HG02852 (cell line): ENCODE measurements at regions not wholly inside any gene's neighbourhood (a gene's known extent, or its start where the extent isn't known, plus 50 kb on each side); places are given as distances from the start of the nearest gene placed in this dataset.
"Not testable (repeated sequence)": the region's sequence is repeated elsewhere in the genome, so short reads cannot be mapped to it uniquely, and the experiment has no call there.

Experiments
- ATAC-seq: cut with Tn5 transposase; IDR thresholded peaks from one replicate; pipeline ENCODE4 v1.9.1; 2021; ENCODE audit warnings: mild to moderate bottlenecking, moderate library complexity; ENCODE audit not compliant: unreplicated experiment

DNA sequence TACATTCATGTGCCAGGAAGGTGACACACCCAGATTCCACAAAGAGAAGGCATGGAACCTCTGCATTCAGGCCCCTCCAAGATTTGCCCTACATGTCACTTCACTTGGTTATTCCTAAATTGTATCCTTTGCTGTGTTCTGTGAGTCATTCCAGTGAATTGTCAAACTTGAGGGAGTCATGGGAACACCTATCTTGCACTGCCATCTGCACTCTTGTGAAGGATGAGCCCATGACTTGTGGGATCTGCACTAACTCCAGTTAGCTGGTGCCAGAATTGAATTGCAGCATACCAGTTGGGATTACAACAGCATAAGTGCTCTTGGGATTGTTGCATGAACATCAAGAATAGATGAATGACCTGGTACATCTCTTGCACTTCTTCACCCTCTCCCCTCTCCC lies 1288.0 kb upstream of the ZEB2 start:
- ATAC-seq = no peak

DNA sequence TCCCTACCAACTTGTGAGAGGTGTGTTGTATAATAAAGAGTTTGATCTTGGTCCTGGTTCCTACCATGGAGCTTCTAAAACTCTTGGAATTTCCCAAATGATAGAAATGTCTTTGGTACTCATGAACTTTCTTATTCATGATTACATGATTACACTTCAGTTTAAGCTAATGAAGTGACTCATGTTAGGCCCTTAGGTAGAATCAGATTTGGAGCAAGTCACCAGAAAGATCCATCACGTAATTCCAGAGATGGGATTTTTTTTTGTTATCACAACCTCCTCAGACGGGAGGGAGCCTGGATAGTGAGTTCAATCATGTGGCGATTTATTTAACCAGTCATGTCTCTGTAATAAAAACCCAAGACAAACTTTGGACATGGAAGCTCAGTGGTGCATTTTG lies 1287.6 kb upstream of the ZEB2 start:
- ATAC-seq = no peak

DNA sequence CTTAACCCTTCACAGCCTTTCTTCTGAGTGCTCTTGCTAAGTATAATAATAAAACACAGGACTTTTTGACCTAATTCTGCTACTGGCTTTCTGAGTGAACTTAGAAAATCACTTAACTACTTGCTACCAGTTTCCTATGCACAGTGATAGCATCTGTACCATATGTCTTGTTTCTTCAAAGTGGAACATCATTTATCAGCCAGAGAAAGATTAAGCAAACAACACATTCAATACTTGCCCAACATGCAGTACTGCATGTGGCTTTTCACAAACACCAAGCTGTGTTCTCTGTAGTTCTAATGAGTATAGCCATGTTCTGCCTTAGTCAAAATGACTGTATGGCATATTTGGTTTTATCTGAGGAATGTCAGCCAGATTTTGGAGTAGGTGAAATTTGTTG lies 1286.6 kb upstream of the ZEB2 start:
- no peak for ATAC-seq

DNA sequence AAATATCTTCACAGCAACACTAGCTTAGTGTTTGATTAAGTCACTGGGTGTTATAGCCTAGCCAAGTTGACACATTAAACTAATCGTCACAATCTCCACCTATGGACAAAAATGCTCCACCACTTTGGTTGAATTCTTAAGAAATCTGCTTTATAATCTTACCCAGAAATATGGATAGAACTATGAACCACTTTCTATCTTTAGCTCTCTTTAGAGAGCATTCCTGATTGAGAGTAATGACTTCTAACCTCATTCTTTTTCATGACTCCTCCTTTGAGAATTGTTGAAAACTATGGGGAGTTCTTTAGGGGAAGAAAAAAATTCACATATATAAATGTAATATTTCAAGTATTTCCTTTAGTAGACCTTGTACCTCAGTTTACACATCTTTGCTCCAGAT lies 1282.2 kb upstream of the ZEB2 start:
- ATAC-seq = no peak

DNA sequence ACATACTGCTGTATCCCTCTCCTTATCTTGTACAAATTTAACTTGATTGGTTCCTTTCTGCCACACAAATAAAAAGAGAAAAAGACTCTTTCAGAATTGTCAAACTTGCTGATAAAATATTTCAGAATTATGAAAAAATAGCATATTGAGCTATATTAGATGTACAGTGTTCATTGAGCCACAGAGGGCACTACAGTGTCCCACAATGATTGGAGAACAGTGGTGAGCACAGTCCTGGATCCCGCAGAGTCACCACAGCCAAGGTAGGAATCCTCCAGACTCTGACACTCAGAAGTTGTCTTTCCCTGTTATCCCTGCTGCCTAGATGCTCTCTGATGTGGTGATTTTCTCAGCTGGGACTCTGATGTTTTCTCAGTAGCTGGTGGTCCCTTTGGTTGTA lies 1281.3 kb upstream of the ZEB2 start:
- ATAC-seq = no peak

DNA sequence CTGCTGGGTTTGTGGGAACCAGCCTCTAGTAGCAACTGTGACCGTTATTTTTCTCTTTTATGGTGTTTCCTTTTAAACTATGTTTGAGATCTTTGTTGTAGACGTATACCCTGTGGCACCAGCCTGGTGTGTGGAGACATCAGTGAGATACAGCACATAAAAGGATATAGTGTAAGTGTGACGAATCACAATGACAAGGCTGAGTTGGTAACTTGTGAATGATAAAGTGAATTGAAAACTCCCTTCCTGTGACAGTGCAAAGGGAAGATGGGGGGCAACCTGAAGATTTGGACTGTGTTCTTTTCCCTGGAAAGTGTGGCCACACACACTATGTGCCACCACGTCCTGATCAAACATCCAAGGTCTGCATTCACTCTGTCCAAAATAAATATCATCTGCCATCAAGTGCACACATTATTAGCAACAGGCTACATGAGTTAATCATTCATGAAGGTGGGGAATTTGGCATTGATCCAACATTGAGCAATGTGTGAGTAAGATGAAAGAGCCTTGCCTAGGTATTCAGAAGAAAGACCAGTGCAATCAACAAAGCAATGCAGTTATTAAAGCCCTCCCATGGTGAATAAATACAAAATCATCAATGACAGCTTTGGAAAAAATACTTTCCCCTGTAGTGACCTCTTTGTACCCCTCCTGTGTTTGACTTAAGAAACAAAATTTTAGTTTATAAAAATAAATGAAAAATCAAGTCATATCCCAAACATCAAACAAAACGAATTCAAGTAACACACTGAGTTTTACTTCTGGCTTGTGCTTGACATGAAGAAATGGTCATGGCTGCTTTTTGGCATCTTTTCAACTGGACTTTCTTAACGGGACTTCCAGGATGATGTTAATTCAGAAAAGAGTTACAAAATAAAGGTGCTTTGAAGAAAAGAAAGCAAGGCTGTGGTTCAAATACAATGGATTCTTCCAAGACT lies 1280.5 kb upstream of the ZEB2 start:
- ATAC-seq = no peak

DNA sequence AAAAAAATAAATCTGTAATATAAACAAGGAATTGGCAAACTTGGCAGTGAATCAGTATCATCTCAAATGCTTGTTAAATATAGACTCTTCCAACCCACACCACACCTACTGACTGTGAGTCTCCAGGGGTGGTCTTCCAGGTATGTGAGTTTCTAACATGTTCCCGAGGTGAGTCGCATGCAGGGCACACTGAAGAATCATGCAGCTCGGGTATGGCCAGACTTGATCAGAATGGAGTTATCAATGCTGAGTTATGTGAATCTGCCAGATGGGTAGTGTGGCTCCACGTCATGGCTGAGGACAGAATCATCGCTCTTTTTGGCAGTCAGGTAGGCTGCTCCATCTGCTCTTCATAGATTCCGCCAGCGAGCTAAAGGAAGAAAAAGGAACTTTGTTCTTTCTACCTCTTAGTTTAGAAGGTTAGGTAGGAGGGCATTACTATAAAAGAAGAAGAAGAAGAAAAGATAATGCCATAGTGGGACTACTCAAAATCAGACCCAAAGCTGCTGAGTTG lies 1279.7 kb upstream of the ZEB2 start:
- no peak for ATAC-seq

DNA sequence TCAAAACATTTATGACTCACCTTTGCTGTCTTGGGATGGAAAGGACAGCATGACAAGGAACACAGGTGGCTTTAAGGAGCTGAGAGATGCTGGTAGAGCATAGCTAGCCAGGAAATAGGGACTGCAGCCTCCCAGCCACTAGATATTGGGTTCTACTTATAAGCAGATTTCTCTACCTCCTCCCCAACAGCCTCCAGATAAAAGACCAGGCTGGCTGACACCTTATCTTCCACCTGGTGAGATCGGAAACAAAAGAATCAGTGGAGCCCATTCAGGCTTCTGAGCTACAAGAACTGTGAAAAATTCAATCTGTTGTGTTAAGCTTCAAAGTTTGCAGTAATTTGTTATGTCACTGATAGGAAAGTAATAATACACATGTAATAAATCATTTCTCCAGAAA lies 1278.5 kb upstream of the ZEB2 start:
- no peak for ATAC-seq

DNA sequence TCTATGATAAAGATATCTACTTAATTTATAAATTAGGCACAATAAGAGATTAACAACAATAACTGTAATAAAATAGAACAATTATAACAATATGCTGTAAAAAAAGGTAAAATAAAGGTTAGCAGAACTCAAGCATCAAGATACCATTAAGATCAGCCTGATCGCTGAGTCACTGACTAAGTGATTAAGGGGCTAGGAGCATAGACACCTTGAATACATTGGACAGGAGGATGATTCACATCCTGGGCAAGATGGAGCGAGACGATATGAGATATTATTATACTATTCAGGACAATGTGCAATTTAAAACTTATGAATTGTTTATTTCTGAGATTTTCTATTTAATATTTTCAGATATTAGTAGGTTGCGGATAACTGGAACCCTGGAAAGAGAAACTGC lies 1277.8 kb upstream of the ZEB2 start:
- ATAC-seq = no peak

DNA sequence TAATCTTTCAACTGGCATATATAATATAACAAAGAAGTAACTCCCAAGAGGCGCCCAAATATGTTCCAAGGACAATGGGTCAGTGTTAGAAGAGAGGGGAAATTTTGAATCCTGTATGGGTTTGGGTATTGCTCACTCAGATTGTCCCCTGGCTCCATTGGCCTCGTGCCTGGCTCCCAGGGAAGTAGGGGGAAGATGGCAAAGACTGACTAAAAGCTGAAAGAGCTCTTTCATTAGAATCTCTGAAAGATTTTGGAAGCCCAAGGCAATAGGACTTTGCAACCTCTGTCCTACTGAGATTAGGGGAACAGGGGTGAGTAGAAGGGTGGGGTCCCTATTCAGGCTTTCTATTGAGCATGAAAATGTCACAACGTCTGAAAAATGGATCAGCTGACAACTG lies 1272.8 kb upstream of the ZEB2 start:
- ATAC-seq = no peak

DNA sequence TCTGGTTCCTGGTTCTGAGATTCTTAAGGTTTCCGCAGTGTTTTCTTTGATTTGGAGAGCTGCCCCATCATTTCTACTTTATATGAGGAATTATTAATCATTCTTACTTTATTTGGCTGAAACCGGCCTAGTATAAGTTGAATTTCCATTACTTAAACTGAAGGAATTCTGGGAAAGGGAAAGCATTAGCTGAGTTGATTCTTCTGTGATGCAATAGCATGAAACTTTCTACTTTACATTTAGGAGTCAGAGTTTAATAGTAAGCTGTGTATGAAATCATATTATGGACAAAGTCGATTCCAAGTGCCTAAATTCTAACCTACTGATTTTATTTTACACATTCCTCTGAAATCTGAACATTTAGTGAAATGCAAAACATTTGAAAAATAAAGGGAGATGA lies 1269.7 kb upstream of the ZEB2 start:
- ATAC-seq = no peak

DNA sequence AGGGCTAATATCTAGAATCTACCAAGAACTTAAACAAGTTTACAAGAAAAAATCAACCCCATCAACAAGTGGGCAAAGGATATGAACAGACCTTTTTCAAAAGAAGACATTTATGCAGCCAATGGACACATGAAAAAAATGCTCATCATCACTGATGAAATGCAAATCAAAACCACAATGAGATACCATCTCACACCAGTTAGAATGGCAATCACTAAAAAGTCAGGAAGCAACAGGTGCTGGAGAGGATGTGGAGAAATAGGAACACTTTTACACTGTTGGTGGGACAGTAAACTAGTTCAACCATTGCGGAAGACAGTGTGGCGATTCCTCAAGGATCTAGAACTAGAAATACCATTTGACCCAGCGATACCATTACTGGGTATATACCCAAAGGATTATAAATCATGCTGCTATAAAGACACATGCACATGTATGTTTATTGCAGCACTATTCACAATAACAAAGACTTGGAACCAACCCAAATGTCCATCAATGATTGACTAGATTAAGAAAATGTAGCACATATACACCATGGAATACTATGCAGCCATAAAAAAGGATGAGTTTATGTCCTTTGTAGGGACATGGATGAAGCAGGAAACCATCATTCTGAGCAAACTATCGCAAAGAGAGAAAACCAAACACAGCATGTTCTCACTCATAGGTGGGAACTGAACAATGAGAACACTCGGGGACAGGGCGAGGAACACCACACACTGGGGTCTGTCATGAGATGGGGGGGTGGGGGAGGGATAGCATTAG lies 1267.9 kb upstream of the ZEB2 start:
- ATAC-seq = not testable (repeated sequence)

DNA sequence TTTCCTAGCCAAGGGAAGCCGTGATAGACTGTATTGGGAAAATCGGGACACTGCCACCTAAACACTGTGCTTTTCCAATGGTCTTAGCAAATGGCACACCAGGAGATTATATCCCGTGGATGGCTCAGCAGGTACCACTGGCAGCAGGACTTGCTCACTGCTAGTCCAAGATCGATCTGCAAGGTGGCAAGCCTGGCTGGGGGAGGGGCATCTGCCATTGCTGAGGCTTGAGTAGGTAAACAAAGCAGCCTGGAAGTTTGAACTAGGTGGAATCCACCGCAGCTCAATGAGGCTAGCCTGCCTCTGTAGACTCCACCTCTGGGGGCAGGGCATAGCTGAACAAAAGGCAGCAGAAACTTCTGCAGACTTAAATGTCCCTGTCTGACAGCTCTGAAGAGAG lies 1262.7 kb upstream of the ZEB2 start:
- ATAC-seq = not testable (repeated sequence)

DNA sequence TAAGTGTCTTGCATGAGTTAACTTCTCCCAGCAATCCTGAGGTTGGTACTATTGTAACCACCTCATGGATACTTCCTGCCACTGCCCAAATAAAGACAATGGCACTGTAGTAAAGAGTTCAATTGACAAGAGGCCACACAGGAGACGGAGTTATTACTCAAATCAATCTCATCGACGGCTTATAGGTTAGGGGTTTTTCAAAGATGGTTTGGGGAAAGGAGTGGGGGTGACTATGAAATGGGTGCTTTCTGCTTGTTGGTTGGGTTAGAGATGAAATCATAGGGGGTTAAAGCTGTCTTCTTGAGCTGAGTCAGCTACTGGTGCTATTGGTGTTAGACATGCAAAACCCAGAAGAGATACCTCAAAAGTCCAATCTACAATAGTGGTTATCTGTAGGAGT lies 1258.0 kb upstream of the ZEB2 start:
- ATAC-seq = peak; percentile 71

DNA sequence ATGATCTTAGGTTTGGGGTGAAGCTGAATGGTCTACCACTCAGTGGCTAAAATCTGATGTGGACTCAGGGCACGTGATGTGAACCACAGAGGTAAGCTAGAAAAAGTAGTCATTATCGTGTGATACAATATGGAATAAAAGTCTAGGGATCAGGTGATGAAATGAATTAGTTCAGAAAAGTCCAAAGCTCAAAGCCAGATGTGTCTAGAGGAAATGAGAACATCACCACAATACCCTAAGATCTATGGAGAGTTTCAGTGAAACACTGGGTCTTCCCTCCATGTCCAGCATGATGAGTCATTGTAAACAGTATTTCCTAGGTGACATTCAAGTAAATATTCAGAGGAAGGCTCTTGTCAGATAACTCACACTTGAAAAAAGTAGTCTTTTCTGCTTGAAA lies 1257.4 kb upstream of the ZEB2 start:
- no peak for ATAC-seq

DNA sequence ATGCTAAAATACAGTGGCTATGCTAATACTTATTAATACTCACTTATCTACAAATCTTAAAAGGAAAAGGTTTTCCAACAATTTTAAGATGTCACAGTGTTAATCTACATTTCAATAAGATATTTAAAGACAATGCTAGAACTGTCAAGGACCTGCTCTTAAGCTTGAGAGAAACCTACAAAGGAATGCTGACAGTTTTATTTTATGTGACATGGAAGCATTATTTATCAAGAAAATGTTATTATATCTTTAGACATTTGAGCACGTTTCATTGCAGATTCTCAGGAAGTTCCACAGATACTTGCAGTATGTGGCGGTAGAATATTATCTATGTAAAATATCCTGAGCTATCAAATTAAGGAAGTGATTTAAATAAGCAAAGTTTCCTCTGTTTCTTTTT lies 1255.7 kb upstream of the ZEB2 start:
- no peak for ATAC-seq

DNA sequence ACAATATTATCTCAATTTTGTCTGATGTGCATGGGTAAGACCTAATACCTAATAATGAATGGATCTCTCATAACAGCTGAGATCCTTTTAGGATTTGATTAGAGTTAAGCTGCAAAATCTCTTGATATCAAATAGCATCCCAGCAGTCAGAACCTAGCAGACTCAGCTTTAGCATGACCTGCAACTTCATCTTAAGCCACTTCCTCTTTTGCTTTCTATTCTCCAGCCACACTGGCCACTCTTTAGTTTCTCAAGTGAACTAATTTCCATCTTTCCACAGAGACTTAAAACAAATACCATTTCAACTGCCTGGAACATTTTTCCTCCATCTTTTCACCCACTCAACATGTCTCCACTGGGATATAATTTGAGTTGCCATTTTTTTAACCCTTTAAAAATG lies 1251.6 kb upstream of the ZEB2 start:
- ATAC-seq = peak; percentile 98

DNA sequence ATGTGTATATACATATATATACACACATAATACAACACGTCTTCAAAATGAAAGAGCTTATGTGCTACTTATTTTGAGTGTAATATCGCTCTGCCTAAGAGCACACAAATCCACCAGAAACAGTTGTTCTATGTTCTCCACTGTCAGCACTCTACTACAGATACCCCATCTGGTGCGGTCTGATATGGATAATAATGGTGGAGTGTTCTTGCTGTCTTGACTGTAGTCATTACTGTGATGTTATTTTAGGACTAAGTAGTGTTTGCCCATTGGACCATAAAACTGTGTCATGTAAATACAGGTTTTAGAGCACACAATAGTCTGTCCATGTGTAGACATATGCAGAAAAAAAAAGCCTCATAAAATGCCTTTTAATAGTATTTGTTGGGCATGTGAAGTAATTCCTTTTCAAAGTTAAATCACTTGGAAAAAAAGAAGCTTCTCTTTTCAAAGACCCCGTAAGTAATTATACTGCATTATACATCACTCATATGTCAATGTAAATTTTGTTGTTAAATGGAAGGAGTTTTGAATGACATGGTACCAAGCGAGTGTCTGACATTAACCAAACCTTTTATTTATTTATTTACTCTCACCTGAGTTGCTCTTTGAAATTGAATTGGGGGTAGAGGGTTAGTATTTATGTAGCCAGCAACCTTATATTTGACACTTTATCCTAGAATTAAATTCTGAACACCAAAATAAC lies 1249.2 kb upstream of the ZEB2 start:
- ATAC-seq = no peak

DNA sequence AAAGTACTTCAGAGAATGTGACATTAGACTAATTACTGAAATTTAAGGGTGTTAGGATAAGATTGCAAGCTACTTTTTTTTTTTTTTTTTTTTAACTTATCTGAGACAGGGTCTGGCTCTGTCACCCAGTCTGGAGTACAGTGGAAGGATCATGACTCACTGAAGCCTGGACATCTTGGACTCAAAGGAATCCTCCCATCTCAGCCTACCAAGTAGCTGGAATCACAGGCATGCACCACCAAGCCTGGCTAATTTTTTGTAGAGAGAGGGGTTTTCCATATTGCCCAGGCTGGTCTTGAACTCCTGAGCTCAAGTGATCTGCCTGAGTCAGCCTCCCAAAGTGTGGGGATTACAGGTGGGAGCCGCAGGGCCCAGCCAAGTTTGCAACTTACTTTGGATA lies 1246.0 kb upstream of the ZEB2 start:
- ATAC-seq = no peak

DNA sequence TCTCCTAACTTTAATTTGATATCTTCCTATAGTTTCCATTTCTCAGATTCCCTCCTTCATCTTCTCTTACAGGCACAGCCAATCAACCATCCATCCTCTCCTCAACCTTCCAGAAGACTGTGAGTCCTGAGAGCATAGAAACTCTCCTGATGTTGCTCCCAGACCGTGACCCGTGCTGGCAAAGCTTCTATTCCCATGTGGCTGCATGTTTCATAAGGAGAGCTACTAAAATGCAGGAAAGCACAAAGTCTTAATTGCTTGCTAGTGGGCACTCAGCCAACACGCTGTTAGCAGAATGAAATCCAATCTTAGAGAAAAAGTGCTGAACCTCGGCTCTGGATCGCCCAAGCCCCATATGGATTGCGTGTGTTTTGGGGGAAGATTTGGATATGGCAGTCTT lies 1244.7 kb upstream of the ZEB2 start:
- no peak for ATAC-seq
